ENCODE measurements at regions not wholly inside any gene's neighbourhood (a gene's known extent, or its start where the extent isn't known, plus 50 kb on each side); places are given as distances from the start of the nearest gene placed in this dataset.

GRCh38 chr19:13621413-13621812 lies 115.1 kb upstream of the CACNA1A start:
- peak; percentile 67 for DNase-seq (ENCODE audit: low read depth, low spot score)
- ChIA-PET CTCF (interaction anchor here (0.5 to 0.6 kb wide), 2 partner anchors 109 to 427 kb away, joined by 5 to 7 read pairs; no protein-coding TSS in a partner anchor), POLR2A (no interaction called here)
- Histone ChIP-seq H3K27me3 (ENCODE audit: control insufficient read depth, insufficient read depth, low read length) (no peaks in the 10 kb centered on the region), H3K4me3 (ENCODE audit: low read depth, low read length) (no peak overlapping the region), H3K27ac (ENCODE audit: low read depth, low read length) (peak overlapping the region; percentile 49), H3K9me3 (ENCODE audit: control insufficient read depth, insufficient read depth, low read length) (no peaks in the 10 kb centered on the region)
- TF ChIP-seq, protein P1, sequence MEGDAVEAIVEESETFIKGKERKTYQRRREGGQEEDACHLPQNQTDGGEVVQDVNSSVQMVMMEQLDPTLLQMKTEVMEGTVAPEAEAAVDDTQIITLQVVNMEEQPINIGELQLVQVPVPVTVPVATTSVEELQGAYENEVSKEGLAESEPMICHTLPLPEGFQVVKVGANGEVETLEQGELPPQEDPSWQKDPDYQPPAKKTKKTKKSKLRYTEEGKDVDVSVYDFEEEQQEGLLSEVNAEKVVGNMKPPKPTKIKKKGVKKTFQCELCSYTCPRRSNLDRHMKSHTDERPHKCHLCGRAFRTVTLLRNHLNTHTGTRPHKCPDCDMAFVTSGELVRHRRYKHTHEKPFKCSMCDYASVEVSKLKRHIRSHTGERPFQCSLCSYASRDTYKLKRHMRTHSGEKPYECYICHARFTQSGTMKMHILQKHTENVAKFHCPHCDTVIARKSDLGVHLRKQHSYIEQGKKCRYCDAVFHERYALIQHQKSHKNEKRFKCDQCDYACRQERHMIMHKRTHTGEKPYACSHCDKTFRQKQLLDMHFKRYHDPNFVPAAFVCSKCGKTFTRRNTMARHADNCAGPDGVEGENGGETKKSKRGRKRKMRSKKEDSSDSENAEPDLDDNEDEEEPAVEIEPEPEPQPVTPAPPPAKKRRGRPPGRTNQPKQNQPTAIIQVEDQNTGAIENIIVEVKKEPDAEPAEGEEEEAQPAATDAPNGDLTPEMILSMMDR (IDR thresholded peaks at IDR 0.05; ENCODE audit: low read depth, low read length), result peak; percentile 39

DNA sequence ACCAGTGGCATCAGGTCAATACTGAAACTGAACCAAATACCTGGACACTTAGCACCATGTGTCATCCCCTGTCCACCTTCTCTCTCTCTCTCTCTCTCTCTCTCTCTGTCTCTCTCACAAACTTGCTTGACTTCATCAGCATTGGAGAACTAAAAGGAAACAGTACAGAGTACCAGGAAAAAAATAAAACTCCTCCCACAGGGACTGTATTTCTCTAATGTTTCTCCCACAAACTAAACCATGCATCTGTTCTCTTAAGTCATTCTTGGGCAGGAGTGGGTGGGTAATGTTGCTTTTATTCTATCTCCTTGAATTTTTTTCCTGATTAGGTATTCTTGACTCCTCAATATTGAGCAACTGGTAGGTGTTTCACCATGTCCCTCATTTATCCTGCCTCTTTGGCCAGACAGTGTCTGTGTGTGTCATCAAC lies 112.9 kb upstream of the CACNA1A start:
- DNase-seq (ENCODE audit: low read depth, low spot score), result no peak
- Histone ChIP-seq H3K4me3 (ENCODE audit: low read depth, low read length) (no peak overlapping the region), H3K27ac (ENCODE audit: low read depth, low read length) (peak overlapping the region; percentile 31), H3K27me3 (ENCODE audit: control insufficient read depth, insufficient read depth, low read length) (no peaks in the 10 kb centered on the region), H3K9me3 (ENCODE audit: control insufficient read depth, insufficient read depth, low read length) (no peaks in the 10 kb centered on the region)
- ChIA-PET POLR2A (interaction anchor here (0.7 kb wide), 1 partner anchor 14 kb away, joined by 3 read pairs; no protein-coding TSS in a partner anchor), CTCF (no interaction called here)
- TF ChIP-seq, protein P1 (IDR thresholded peaks at IDR 0.05; ENCODE audit: low read depth, low read length), result no peak

DNA sequence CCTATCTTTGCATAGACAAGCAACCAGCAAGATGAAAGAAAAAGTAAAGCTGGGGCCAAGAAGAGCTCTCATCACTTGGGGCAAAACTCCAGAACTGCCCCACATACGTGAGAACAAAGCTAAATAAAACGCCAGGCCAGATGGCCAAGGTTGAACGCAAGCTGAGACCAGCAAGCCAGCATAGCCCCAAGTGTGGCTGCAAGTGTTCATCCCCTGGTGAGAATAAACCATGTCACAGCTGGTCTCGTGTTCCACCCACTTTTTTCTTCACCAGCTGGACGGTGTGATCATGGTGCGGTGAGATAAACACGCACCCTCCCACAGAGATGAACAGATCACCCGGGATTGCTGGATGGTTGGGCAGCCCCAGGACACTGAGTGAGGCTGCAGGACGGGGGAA lies 109.6 kb upstream of the CACNA1A start:
- H3K27me3 ChIP-seq (ENCODE audit: control insufficient read depth, insufficient read depth, low read length), result no peaks in the 10 kb centered on the region
- TF ChIP-seq, protein P1 (IDR thresholded peaks at IDR 0.05; ENCODE audit: low read depth, low read length), result no peak
- POLR2A ChIA-PET, result no interaction called here
- H3K27ac ChIP-seq (ENCODE audit: low read depth, low read length), result no peak overlapping the region
- H3K9me3 ChIP-seq (ENCODE audit: control insufficient read depth, insufficient read depth, low read length), result 0 out of 2 replicates have a peak, but pooled peaks cover 3% of the 10 kb centered on the region
- no peak overlapping the region for H3K4me3 ChIP-seq (ENCODE audit: low read depth, low read length)
- no peak for DNase-seq (ENCODE audit: low read depth, low spot score)
- CTCF ChIA-PET, result interaction anchor here (0.9 to 2.2 kb wide), 3 partner anchors 27 to 338 kb away, joined by 3 to 7 read pairs (median 4); no protein-coding TSS in a partner anchor

- Histone ChIP-seq H3K9me3 (ENCODE audit: control insufficient read depth, insufficient read depth, low read length) (0 out of 2 replicates have a peak, but pooled peaks cover 3% of the 10 kb centered on the region), H3K4me3 (ENCODE audit: low read depth, low read length) (no peak overlapping the region), H3K27ac (ENCODE audit: low read depth, low read length) (no peak overlapping the region), H3K27me3 (ENCODE audit: control insufficient read depth, insufficient read depth, low read length) (no peaks in the 10 kb centered on the region)
- POLR2A ChIA-PET, result no interaction called here
- CTCF ChIA-PET, result interaction anchor here (1.7 kb wide), 1 partner anchor 107 kb away, joined by 7 read pairs; no protein-coding TSS in a partner anchor
- TF ChIP-seq, protein P1 (IDR thresholded peaks at IDR 0.05; ENCODE audit: low read depth, low read length), result no peak
- no peak for DNase-seq (ENCODE audit: low read depth, low spot score)
Measured at GRCh38 chr19:13613447-13613846, 107.2 kb upstream of the CACNA1A start.

DNA sequence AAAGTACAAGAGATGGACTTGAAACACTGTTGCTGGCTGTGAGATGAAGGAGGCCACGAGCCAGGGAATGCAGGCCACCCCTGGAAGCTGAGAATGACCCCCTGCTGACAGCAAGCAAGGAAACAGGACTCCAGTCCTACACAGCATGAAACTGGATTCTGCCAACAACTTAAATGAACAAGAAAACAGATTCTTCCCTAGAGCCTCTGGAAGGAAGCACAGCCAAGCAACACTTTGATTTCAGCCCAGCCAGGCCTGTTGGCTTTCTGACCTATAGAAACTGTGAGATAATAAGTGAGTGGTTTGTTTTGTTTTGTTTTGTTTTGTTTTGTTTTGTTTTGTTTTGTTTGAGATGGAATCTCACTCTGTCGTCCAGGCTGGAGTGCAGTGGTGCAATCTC lies 105.3 kb upstream of the CACNA1A start:
- Histone ChIP-seq H3K4me3 (ENCODE audit: low read depth, low read length) (no peak overlapping the region), H3K9me3 (ENCODE audit: control insufficient read depth, insufficient read depth, low read length) (0 out of 2 replicates have a peak, but pooled peaks cover 3% of the 10 kb centered on the region), H3K27ac (ENCODE audit: low read depth, low read length) (no peak overlapping the region), H3K27me3 (ENCODE audit: control insufficient read depth, insufficient read depth, low read length) (no peaks in the 10 kb centered on the region)
- TF ChIP-seq, protein P1 (IDR thresholded peaks at IDR 0.05; ENCODE audit: low read depth, low read length), result no peak
- ChIA-PET POLR2A (no interaction called here), CTCF (interaction anchor here (0.6 to 2.0 kb wide), 3 partner anchors 22 to 417 kb away, joined by 3 to 6 read pairs (median 6); no protein-coding TSS in a partner anchor)
- no peak for DNase-seq (ENCODE audit: low read depth, low spot score)
